ENCODE measurements at regions not wholly inside any gene's neighbourhood (a gene's known extent, or its start where the extent isn't known, plus 50 kb on each side); places are given as distances from the start of the nearest gene placed in this dataset.
A peak's percentile ranks its signal among the peaks of the same experiment; 100 is the strongest.
"Not testable (repeated sequence)": the region's sequence is repeated elsewhere in the genome, so short reads cannot be mapped to it uniquely, and the experiment has no call there.

- DNase-seq: no peak
- H3K27me3 Mint-ChIP-seq: peaks cover 45% of the 10 kb centered on the region
- peaks cover 62% of the 10 kb centered on the region for H3K4me1 Mint-ChIP-seq
- no peak for ATAC-seq
- H3K9me3 Mint-ChIP-seq: no peaks in the 10 kb centered on the region
- H3K27ac Mint-ChIP-seq: no peak overlapping the region
- H3K4me3 Mint-ChIP-seq: no peak overlapping the region
Measured at GRCh38 chr21:38999161-38999560, 184.1 kb downstream of the PSMG1 start.

DNA sequence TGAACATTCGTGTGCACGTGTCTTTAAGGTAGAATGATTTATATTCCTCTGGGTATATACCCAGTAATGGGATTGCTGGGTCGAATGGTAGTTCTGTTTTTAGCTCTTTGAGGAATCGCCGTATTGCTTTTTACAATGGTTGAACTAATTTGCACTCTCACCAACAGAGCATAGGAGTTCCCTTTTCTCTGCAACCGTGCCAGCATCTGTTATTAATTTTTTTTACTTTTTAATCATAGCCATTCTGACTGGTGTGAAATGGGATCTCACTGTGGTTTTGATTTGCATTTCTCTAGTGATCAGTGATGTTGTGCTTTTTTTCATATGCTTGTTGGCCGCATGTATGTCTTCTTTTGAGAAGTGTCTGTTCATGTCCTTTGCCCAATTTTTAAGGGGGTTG is 185.0 kb downstream of the PSMG1 start:
- not testable (repeated sequence) for ATAC-seq, H3K4me3 Mint-ChIP-seq, DNase-seq, H3K9me3 Mint-ChIP-seq, H3K27ac Mint-ChIP-seq
- Mint-ChIP-seq H3K27me3 (peaks cover 46% of the 10 kb centered on the region), H3K4me1 (peaks cover 53% of the 10 kb centered on the region)

DNA sequence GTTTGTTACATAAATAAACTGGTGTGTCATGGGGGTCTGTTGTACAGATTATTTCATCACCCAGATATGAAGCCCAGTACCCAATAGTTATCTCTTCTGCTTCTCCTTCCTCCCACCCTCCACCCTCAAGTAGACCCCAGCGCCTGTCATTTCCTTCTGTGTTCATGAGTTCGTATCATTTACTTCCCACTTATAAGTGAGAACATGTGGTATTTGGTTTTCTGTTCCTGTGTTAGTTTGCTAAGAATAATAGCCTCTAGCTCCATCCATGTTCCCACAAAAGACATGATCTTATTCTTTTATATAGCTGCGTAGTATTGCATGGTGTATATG is 185.4 kb downstream of the PSMG1 start:
- ATAC-seq: not testable (repeated sequence)

GRCh38 chr21:38997051-38997842 is 186.0 kb downstream of the PSMG1 start:
- Mint-ChIP-seq H3K9me3 (no peaks in the 10 kb centered on the region), H3K4me3 (no peak overlapping the region), H3K4me1 (peaks cover 46% of the 10 kb centered on the region), H3K27me3 (peaks cover 53% of the 10 kb centered on the region), H3K27ac (no peak overlapping the region)
- DNase-seq: no peak
- no peak for ATAC-seq

More for the DNA sequence above, 185.4 kb downstream of the PSMG1 start:
- peaks cover 49% of the 10 kb centered on the region for H3K4me1 Mint-ChIP-seq
- DNase-seq, H3K4me3 Mint-ChIP-seq, H3K9me3 Mint-ChIP-seq, H3K27ac Mint-ChIP-seq: not testable (repeated sequence)
- H3K27me3 Mint-ChIP-seq: peaks cover 47% of the 10 kb centered on the region

DNA sequence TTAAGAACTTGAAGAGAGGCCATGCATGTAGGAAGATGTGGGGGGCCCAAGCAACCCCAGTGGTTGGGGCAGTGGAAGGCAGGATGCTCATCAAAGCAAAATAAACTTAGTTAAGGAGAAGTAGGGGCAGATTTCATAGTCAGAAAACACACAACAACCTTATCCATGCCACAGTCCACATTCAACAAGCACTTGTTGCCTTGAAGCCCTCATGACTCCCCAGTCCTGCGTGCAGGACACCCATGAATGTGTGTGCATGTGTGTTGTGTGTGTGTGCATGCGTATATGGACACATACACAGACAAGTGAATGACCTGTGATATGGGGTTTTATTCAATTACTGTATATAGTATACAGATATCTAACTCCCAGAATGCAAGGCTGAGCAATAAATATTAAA is 186.9 kb downstream of the PSMG1 start:
- no peak for ATAC-seq
- Mint-ChIP-seq H3K27ac (no peak overlapping the region), H3K4me3 (no peak overlapping the region), H3K27me3 (peaks cover 62% of the 10 kb centered on the region), H3K9me3 (no peaks in the 10 kb centered on the region), H3K4me1 (peaks cover 44% of the 10 kb centered on the region)
- no peak for DNase-seq

- DNase-seq: no peak
- ATAC-seq: no peak
- Mint-ChIP-seq H3K27me3 (peaks cover 68% of the 10 kb centered on the region), H3K4me3 (no peak overlapping the region), H3K9me3 (no peaks in the 10 kb centered on the region), H3K4me1 (peaks cover 40% of the 10 kb centered on the region), H3K27ac (no peak overlapping the region)
Measured at GRCh38 chr21:38995731-38996130, 187.5 kb downstream of the PSMG1 start.

GRCh38 chr21:38995071-38995669 is 188.1 kb downstream of the PSMG1 start:
- H3K27ac Mint-ChIP-seq: peak overlapping the region in 1 of 2 donors; percentile 22
- H3K9me3 Mint-ChIP-seq: no peaks in the 10 kb centered on the region
- ATAC-seq (no peak), DNase-seq (no peak)
- H3K27me3 Mint-ChIP-seq: peaks cover 69% of the 10 kb centered on the region
- H3K4me1 Mint-ChIP-seq: peaks cover 40% of the 10 kb centered on the region
- H3K4me3 Mint-ChIP-seq: no peak overlapping the region

DNA sequence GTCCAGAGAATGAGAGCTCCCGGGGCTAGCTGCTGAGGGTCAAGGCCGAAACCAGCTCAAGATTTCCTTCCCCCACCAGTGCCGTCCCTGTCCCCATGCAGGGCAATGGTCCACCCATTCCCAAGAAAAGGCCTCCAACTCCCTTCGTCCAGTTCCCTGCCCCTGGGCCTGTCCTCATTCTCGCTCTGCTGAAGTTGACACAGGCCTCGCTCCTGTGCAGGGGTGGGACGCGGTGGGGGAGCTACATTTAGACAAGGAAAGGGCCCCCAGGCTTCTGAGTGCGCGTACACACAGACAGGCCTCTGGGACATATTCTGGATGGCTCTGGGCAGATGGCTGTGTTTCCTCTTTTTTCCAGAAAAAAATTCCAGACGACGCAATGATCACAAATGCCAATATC is 188.3 kb downstream of the ETS2 start:
- no peak for DNase-seq
- Mint-ChIP-seq H3K9me3 (no peaks in the 10 kb centered on the region), H3K27me3 (peaks cover 73% of the 10 kb centered on the region), H3K4me3 (no peak overlapping the region), H3K4me1 (peaks cover 40% of the 10 kb centered on the region), H3K27ac (peak overlapping the region in 1 of 2 donors; percentile 30)
- no peak for ATAC-seq

GRCh38 chr21:38993561-38993960 is 187.8 kb downstream of the ETS2 start:
- H3K27me3 Mint-ChIP-seq: peaks cover 74% of the 10 kb centered on the region
- no peaks in the 10 kb centered on the region for H3K9me3 Mint-ChIP-seq
- ATAC-seq (no peak), DNase-seq (no peak)
- peaks cover 40% of the 10 kb centered on the region for H3K4me1 Mint-ChIP-seq
- H3K27ac Mint-ChIP-seq: peak overlapping the region in 1 of 2 donors; percentile 30
- H3K4me3 Mint-ChIP-seq: no peak overlapping the region

- DNase-seq (no peak), ATAC-seq (no peak)
- Mint-ChIP-seq H3K9me3 (no peaks in the 10 kb centered on the region), H3K27me3 (peaks cover 74% of the 10 kb centered on the region), H3K4me3 (no peak overlapping the region), H3K4me1 (peaks cover 40% of the 10 kb centered on the region), H3K27ac (no peak overlapping the region)
Measured at GRCh38 chr21:38992737-38993136, 187.0 kb downstream of the ETS2 start.

- ATAC-seq (no peak), DNase-seq (no peak)
- H3K9me3 Mint-ChIP-seq: no peaks in the 10 kb centered on the region
- H3K4me1 Mint-ChIP-seq: peaks cover 47% of the 10 kb centered on the region
- no peak overlapping the region for H3K27ac Mint-ChIP-seq
- H3K27me3 Mint-ChIP-seq: peaks cover 85% of the 10 kb centered on the region
- H3K4me3 Mint-ChIP-seq: no peak overlapping the region
Measured at GRCh38 chr21:38990424-38990794, 184.7 kb downstream of the ETS2 start.

GRCh38 chr21:38989745-38990423 is 184.2 kb downstream of the ETS2 start:
- Mint-ChIP-seq H3K4me3 (no peak overlapping the region), H3K27ac (no peak overlapping the region), H3K4me1 (peaks cover 52% of the 10 kb centered on the region), H3K9me3 (no peaks in the 10 kb centered on the region), H3K27me3 (peaks cover 85% of the 10 kb centered on the region)
- DNase-seq: no peak
- ATAC-seq: no peak

GRCh38 chr21:38989379-38989744 is 183.6 kb downstream of the ETS2 start:
- H3K4me1 Mint-ChIP-seq: peaks cover 57% of the 10 kb centered on the region

DNA sequence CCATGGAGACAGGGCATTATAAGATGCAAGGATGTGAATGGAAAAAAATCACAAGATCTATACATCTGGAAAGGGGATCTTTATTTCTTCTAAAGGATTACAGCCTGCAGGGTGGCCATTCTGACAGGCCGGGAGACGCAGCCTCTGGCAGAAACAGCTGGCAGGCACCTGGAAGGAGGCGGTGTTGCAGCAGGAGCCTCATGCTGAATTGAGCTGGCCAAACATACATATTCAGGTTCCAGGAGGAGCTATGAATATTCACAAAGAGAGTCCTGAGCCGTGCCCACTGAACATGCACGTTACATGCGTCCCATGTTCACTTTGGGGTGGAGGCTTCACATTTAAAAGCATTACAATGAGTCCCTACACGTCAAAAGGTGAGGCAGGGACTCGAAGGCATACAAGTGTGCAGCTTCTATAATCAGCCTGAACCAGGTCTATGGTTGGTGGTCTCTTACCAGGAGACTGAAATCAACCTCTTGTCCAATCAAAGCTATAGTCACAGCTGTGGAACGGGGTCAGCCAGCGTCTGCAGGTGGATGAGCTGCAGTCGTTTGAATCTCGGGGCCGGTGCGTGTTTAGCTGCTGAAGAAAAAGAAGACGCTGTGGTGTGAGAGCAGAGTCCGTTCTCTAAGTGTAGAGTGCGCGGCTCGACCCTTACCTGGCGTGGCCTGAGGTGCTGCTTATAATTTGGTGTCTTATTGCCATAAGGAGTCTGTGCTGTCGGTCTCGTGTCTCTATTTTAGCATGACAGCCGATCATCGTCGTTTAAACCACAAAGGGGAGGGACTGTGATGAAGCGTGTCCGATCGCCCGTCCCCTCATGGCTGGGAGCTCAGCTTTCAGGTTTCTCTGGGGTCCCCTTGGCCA is 183.0 kb downstream of the ETS2 start:
- H3K27ac Mint-ChIP-seq: peak overlapping the region in 1 of 2 donors; percentile 50
- no peak for ATAC-seq
- DNase-seq: no peak
- peak overlapping the region in 1 of 2 donors; percentile 41 for H3K4me3 Mint-ChIP-seq
- H3K9me3 Mint-ChIP-seq: no peaks in the 10 kb centered on the region
- H3K27me3 Mint-ChIP-seq: peaks cover 80% of the 10 kb centered on the region
- H3K4me1 Mint-ChIP-seq: peaks cover 63% of the 10 kb centered on the region

More at GRCh38 chr21:38989379-38989744, 183.6 kb downstream of the ETS2 start:
- Mint-ChIP-seq H3K4me3 (peak overlapping the region in 1 of 2 donors; percentile 41), H3K27ac (no peak overlapping the region), H3K27me3 (peaks cover 79% of the 10 kb centered on the region), H3K9me3 (no peaks in the 10 kb centered on the region)
- ATAC-seq (no peak), DNase-seq (no peak)
